Neuronal stem cell (in vitro differentiated cells): ENCODE measurements at regions not wholly inside any gene's neighbourhood (a gene's known extent, or its start where the extent isn't known, plus 50 kb on each side); places are given as distances from the start of the nearest gene placed in this dataset.
"Not testable (repeated sequence)": the region's sequence is repeated elsewhere in the genome, so short reads cannot be mapped to it uniquely, and the experiment has no call there.

ENCODE experiments used
- DNase-seq: peaks from one replicate; pipeline ENCODE4 v3.0.0-alpha.2; 2013; ENCODE audit warnings: low spot score
- H2AFZ ChIP-seq: one replicate; pipeline ENCODE4 v1.6.1; 2013; ENCODE audit warnings: mild to moderate bottlenecking, low read length, inconsistent platforms
- H2AK5ac ChIP-seq: 2 replicates; pipeline ENCODE4 v1.6.1; 2013; ENCODE audit warnings: low read depth, mild to moderate bottlenecking, inconsistent platforms, low read length, moderate library complexity, mixed read lengths
- H2BK120ac ChIP-seq: 2 replicates; pipeline ENCODE4 v1.6.1; 2013; ENCODE audit warnings: low read depth, mild to moderate bottlenecking, inconsistent platforms, low read length, moderate library complexity, mixed read lengths
- H2BK12ac ChIP-seq: one replicate; pipeline ENCODE4 v1.6.1; 2013; ENCODE audit warnings: low read length, inconsistent platforms
- H2BK15ac ChIP-seq: 2 replicates; pipeline ENCODE4 v1.6.1; 2013; ENCODE audit warnings: mild to moderate bottlenecking, low read length, inconsistent platforms, mixed read lengths
- H2BK5ac ChIP-seq: one replicate; pipeline ENCODE4 v1.6.1; 2013; ENCODE audit warnings: inconsistent platforms, mild to moderate bottlenecking, low read length, moderate library complexity
- H3K14ac ChIP-seq: one replicate; pipeline ENCODE4 v1.6.1; 2013; ENCODE audit warnings: low read length, inconsistent platforms
- H3K18ac ChIP-seq: 2 replicates; pipeline ENCODE4 v1.6.1; 2013; ENCODE audit warnings: low read length, inconsistent platforms
- H3K23ac ChIP-seq: 2 replicates; pipeline ENCODE4 v1.6.1; 2013; ENCODE audit warnings: low read depth, mild to moderate bottlenecking, mixed read lengths, low read length, inconsistent platforms; ENCODE audit not compliant: poor library complexity
- H3K27ac ChIP-seq: replicated peaks from 3 replicates; pipeline ENCODE4 v1.5.1; 2013; ENCODE audit warnings: low read length, inconsistent platforms
- H3K27me3 ChIP-seq, 3 experiments: 2 replicates each; pipeline ENCODE4 v1.6.1; 2013; ENCODE audit warnings: low read length in 3 of 3, mild to moderate bottlenecking in 2 of 3, inconsistent platforms in 1 of 3, low read depth in 1 of 3, mixed read lengths in 1 of 3, moderate library complexity in 1 of 3; ENCODE audit not compliant: control insufficient read depth in 3 of 3, insufficient read depth in 3 of 3
- H3K36me3 ChIP-seq, 2 donors: replicated peaks in 1 of 2; 2 replicates each; pipeline ENCODE4 v1.6.1; 2013; ENCODE audit warnings: low read length in 2 of 2; ENCODE audit not compliant: control insufficient read depth in 2 of 2, insufficient read depth in 2 of 2
- H3K4ac ChIP-seq: 2 replicates; pipeline ENCODE4 v1.6.1; 2013; ENCODE audit warnings: inconsistent platforms, mild to moderate bottlenecking, low read length, moderate library complexity
- H3K4me1 ChIP-seq, 2 donors: 1 replicate in 1 of 2; 2 replicates in 1 of 2; pipeline ENCODE4 v1.6.1; 2013; ENCODE audit warnings: low read length in 2 of 2, low read depth in 1 of 2; ENCODE audit not compliant: control insufficient read depth in 2 of 2, insufficient read depth in 1 of 2
- H3K4me2 ChIP-seq: one replicate; pipeline ENCODE4 v1.6.1; 2013; ENCODE audit warnings: mild to moderate bottlenecking, low read length, inconsistent platforms; ENCODE audit not compliant: insufficient read depth, poor library complexity, severe bottlenecking
- H3K4me3 ChIP-seq, 2 donors: 2 replicates each; pipeline ENCODE4 v1.5.1; 2013; ENCODE audit warnings: low read length in 2 of 2, mild to moderate bottlenecking in 2 of 2, inconsistent platforms in 1 of 2, moderate library complexity in 1 of 2
- H3K79me1 ChIP-seq: one replicate; pipeline ENCODE4 v1.6.1; 2013; ENCODE audit warnings: low read depth, mild to moderate bottlenecking, inconsistent platforms, low read length, moderate library complexity
- H3K9ac ChIP-seq: one replicate; pipeline ENCODE4 v1.6.1; 2013; ENCODE audit warnings: mild to moderate bottlenecking, low read depth, low read length, inconsistent platforms; ENCODE audit not compliant: poor library complexity
- H3K9me3 ChIP-seq, 2 donors: replicated peaks in 1 of 2; 2 replicates each; pipeline versions ENCODE3 to v1.6.1; 2013; ENCODE audit warnings: low read length in 2 of 2, mild to moderate bottlenecking in 2 of 2, inconsistent platforms in 1 of 2, low read depth in 1 of 2, mixed read lengths in 1 of 2, moderate library complexity in 1 of 2; ENCODE audit not compliant: control insufficient read depth in 2 of 2, insufficient read depth in 1 of 2
- H4K8ac ChIP-seq: one replicate; pipeline ENCODE4 v1.6.1; 2013; ENCODE audit warnings: low read depth, mild to moderate bottlenecking, inconsistent platforms, low read length, moderate library complexity
- H4K91ac ChIP-seq: one replicate; pipeline ENCODE4 v1.6.1; 2013; ENCODE audit warnings: low read length, low read depth, mild to moderate bottlenecking, inconsistent platforms; ENCODE audit not compliant: poor library complexity
- WGBS, 2 donors: extraction: QIAGEN DNeasy Blood & Tissue Kit; methylation state at CpG; one replicate each; pipeline ENCODE4 v1.1.7; 2013; ENCODE audit warnings: missing lambda C conversion rate in 2 of 2, mixed read lengths in 1 of 2; ENCODE audit not compliant: insufficient read length in 2 of 2, insufficient replicate concordance in 1 of 2; ENCODE audit errors: extremely low coverage in 2 of 2; 5-methylcytosine and 5-hydroxymethylcytosine counted together

- H3K79me1 ChIP-seq = not testable (repeated sequence)
- WGBS, 2 donors = no CpG with 5 or more reads among the region's 12 CpGs
Observed at GRCh38 chr20:48505066-48505465, 322.7 kb downstream of the PREX1 start.

GRCh38 chr20:48503166-48503815 is 324.5 kb downstream of the PREX1 start:
- Histone ChIP-seq H2AFZ (no peak overlapping the region), H2BK120ac (no peak overlapping the region), H2AK5ac (no peak overlapping the region), H3K18ac (no peak overlapping the region), H3K4me1 (no peaks in the 10 kb centered on the region), H4K8ac (no peak overlapping the region), H3K27ac (no peak overlapping the region), H3K14ac (no peak overlapping the region), H2BK15ac (no peak overlapping the region), H3K4ac (no peak overlapping the region), H3K23ac (no peak overlapping the region), H3K27me3 (peaks cover 0 to 4% (median 0%) of the 10 kb centered on the region in 3 experiments), H3K4me2 (no peak overlapping the region), H4K91ac (no peak overlapping the region), H2BK12ac (no peak overlapping the region), H3K9ac (no peak overlapping the region), H3K4me3 (peak overlapping the region in 1 of 2 donors; percentile 34), H3K79me1 (no peaks in the 10 kb centered on the region), H3K9me3 (no peaks in the 10 kb centered on the region), H3K36me3 (no peaks in the 10 kb centered on the region), H2BK5ac (no peak overlapping the region)
- DNase-seq = no peak
- WGBS, 2 donors = no CpG with 5 or more reads among the region's 14 CpGs

More at GRCh38 chr20:48505066-48505465, 322.7 kb downstream of the PREX1 start:
- H3K14ac ChIP-seq, H2BK15ac ChIP-seq, H3K27me3 ChIP-seq, DNase-seq, H3K18ac ChIP-seq, H2AFZ ChIP-seq, H2BK120ac ChIP-seq, H3K36me3 ChIP-seq, H3K4me2 ChIP-seq, H4K8ac ChIP-seq, H2BK12ac ChIP-seq, H3K4me3 ChIP-seq, H3K9ac ChIP-seq, H3K4me1 ChIP-seq, H3K23ac ChIP-seq, H3K4ac ChIP-seq, H4K91ac ChIP-seq, H2AK5ac ChIP-seq, H3K9me3 ChIP-seq, H2BK5ac ChIP-seq, H3K27ac ChIP-seq: not testable (repeated sequence)

DNA sequence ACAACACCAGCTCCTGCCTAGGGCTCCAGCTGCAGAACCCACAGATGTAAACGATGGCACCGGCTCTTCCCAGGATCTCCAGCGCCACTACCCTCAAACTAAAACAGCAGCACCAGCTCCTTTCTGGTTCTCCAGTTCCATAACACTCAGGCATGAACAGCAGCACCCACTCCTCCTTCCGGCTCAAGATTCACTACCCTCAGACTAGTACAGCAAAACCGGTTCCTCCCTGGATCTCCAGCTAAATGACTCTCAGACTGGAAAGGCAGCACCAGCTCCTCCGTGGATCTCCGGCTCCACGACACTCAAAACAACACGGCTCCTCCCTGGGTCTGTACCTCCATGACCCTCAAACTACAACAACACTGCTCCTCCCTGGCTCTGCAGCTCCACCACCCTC is 325.0 kb downstream of the PREX1 start:
- Histone ChIP-seq H2BK5ac (no peak overlapping the region), H3K9ac (no peak overlapping the region), H3K18ac (no peak overlapping the region), H2BK12ac (no peak overlapping the region), H3K4me3 (peak overlapping the region in 1 of 2 donors; percentile 30), H3K14ac (no peak overlapping the region), H4K91ac (no peak overlapping the region), H3K36me3 (no peaks in the 10 kb centered on the region), H3K27me3 (peaks cover 0 to 4% (median 0%) of the 10 kb centered on the region in 3 experiments), H3K27ac (no peak overlapping the region), H3K4me2 (no peak overlapping the region), H2BK15ac (no peak overlapping the region), H2BK120ac (no peak overlapping the region), H3K9me3 (no peaks in the 10 kb centered on the region), H3K4me1 (no peaks in the 10 kb centered on the region), H2AFZ (no peak overlapping the region), H4K8ac (no peak overlapping the region), H3K23ac (no peak overlapping the region), H2AK5ac (no peak overlapping the region), H3K4ac (no peak overlapping the region), H3K79me1 (no peaks in the 10 kb centered on the region)
- no CpG with 5 or more reads among the region's 9 CpGs for WGBS, 2 donors
- DNase-seq = no peak

DNA sequence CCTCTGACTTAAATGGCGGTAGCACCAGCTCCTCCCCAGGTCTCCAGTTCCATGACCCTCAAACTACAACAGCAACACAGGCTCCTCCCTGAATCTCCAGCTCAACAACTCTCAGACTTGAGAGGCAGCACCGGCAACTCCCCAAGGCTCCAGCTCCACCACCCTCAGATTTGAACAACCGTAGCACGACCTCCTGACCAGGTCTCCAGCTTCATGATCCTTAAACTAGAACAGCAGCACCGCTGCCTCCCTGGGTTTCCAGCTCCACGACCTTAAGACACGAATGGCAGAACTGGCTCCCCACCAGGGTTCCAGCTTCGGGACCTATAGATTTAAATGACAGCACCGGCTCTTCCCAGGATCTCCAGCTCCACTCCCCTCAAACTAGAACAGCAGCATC is 325.8 kb downstream of the PREX1 start:
- H3K79me1 ChIP-seq = no peaks in the 10 kb centered on the region
- H3K4me3 ChIP-seq = no peak overlapping the region
- no peaks in the 10 kb centered on the region for H3K9me3 ChIP-seq
- no peak overlapping the region for H3K4me2 ChIP-seq
- H4K91ac ChIP-seq = no peak overlapping the region
- H2AFZ ChIP-seq = no peak overlapping the region
- H3K4me1 ChIP-seq = no peaks in the 10 kb centered on the region
- H2BK12ac ChIP-seq = no peak overlapping the region
- H4K8ac ChIP-seq = no peak overlapping the region
- H3K23ac ChIP-seq = no peak overlapping the region
- no peak for DNase-seq
- H3K4ac ChIP-seq = no peak overlapping the region
- H2BK15ac ChIP-seq = no peak overlapping the region
- H3K18ac ChIP-seq = no peak overlapping the region
- H3K9ac ChIP-seq = no peak overlapping the region
- no CpG with 5 or more reads among the region's 9 CpGs for WGBS, 2 donors
- no peak overlapping the region for H2AK5ac ChIP-seq
- no peak overlapping the region for H3K14ac ChIP-seq
- no peak overlapping the region for H2BK120ac ChIP-seq
- H3K27me3 ChIP-seq = peaks cover 0 to 4% (median 0%) of the 10 kb centered on the region in 3 experiments
- no peak overlapping the region for H2BK5ac ChIP-seq
- H3K27ac ChIP-seq = no peak overlapping the region
- no peaks in the 10 kb centered on the region for H3K36me3 ChIP-seq
